ENCODE measurements at regions not wholly inside any gene's neighbourhood (a gene's known extent, or its start where the extent isn't known, plus 50 kb on each side); places are given as distances from the start of the nearest gene placed in this dataset.

DNA sequence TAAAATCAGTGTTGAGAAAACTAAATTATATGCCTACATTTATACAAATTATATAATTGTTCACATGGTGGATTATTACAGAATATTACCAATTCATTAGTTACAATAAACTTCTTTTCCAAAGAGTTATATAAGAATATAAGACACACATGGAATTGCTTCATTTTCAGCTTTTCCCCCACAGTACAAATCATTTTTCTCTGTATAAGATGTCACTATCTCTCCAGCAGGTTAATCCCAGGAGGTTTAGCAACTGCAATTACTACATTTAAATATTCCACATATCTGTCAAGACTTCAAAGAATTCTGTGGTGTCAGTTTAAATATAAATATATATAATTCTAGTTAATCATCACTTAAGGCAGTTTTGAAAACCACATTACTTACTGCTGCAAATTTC, 59.6 kb upstream of the G2E3 start:
- no peak overlapping the region for H3K4me3 Mint-ChIP-seq
- H3K27ac Mint-ChIP-seq = no peak overlapping the region
- no peaks in the 10 kb centered on the region for H3K36me3 Mint-ChIP-seq (ENCODE audit: low read depth)
- DNase-seq = no peak
- H3K4me1 Mint-ChIP-seq (ENCODE audit: low read depth) = no peaks in the 10 kb centered on the region
- TF ChIP-seq, protein P1, sequence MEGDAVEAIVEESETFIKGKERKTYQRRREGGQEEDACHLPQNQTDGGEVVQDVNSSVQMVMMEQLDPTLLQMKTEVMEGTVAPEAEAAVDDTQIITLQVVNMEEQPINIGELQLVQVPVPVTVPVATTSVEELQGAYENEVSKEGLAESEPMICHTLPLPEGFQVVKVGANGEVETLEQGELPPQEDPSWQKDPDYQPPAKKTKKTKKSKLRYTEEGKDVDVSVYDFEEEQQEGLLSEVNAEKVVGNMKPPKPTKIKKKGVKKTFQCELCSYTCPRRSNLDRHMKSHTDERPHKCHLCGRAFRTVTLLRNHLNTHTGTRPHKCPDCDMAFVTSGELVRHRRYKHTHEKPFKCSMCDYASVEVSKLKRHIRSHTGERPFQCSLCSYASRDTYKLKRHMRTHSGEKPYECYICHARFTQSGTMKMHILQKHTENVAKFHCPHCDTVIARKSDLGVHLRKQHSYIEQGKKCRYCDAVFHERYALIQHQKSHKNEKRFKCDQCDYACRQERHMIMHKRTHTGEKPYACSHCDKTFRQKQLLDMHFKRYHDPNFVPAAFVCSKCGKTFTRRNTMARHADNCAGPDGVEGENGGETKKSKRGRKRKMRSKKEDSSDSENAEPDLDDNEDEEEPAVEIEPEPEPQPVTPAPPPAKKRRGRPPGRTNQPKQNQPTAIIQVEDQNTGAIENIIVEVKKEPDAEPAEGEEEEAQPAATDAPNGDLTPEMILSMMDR (IDR thresholded peaks at IDR 0.05) = no peak
- no peaks in the 10 kb centered on the region for H3K9me3 Mint-ChIP-seq
- H3K27me3 Mint-ChIP-seq (ENCODE audit: insufficient read depth) = no peaks in the 10 kb centered on the region

GRCh38 chr14:30500222-30500621, 58.7 kb upstream of the G2E3 start:
- Mint-ChIP-seq H3K36me3 (ENCODE audit: low read depth) (no peaks in the 10 kb centered on the region), H3K4me3 (no peak overlapping the region), H3K27ac (no peak overlapping the region), H3K27me3 (ENCODE audit: insufficient read depth) (no peaks in the 10 kb centered on the region), H3K9me3 (no peaks in the 10 kb centered on the region), H3K4me1 (ENCODE audit: low read depth) (no peaks in the 10 kb centered on the region)
- TF ChIP-seq, protein P1 (IDR thresholded peaks at IDR 0.05) = no peak
- DNase-seq = no peak

DNA sequence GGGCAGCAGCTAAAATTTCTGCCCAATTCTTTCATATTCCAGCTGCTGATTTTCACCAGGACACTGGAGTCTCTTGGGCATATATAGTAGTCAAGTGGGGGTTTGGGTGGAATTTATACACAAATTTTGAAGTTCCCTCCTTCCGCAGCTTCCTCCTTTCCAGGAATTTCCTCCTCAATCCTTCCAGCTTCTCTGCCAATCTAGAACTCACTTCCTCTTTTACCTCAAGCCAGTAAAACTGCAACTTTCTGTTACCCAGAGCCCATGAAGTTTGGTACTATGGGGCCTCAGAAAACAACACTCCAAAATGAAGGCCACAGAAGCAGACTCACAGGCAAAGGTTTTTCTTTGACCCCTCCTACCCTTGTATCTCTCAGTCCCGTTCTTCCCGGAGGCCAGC, 51.7 kb upstream of the G2E3 start:
- Mint-ChIP-seq H3K9me3 (no peaks in the 10 kb centered on the region), H3K4me3 (no peak overlapping the region), H3K4me1 (ENCODE audit: low read depth) (no peaks in the 10 kb centered on the region), H3K27me3 (ENCODE audit: insufficient read depth) (peaks cover 4% of the 10 kb centered on the region), H3K27ac (no peak overlapping the region), H3K36me3 (ENCODE audit: low read depth) (no peaks in the 10 kb centered on the region)
- TF ChIP-seq, protein P1 (IDR thresholded peaks at IDR 0.05) = no peak
- no peak for DNase-seq

Data from HFFc6 (cell line).